SK-N-SH (cell line): ENCODE measurements at regions not wholly inside any gene's neighbourhood (a gene's known extent, or its start where the extent isn't known, plus 50 kb on each side); places are given as distances from the start of the nearest gene placed in this dataset.

Source experiments
- CTCF ChIA-PET: fragments of 300-600, 350-600 bp; formaldehyde crosslinking; extraction: SDS; loops from one replicate; lab custom pipeline; 2021; lab: Yijun Ruan, JAX
- POLR2A ChIA-PET: fragments of 350-600 bp; sonication (Branson Sonifier 250); formaldehyde crosslinking; extraction: SDS; loops from one replicate; lab custom pipeline; 2020; ENCODE audit warnings: antibody characterized with exemption, inconsistent platforms; lab: Yijun Ruan, JAX
- DNase-seq: peaks from one replicate; pipeline ENCODE4 v3.0.0; 2012
- H2AFZ ChIP-seq: fragments of 200-600 bp; sonication (generic); 2 replicates; pipeline ENCODE4 v1.8.1; 2016; ENCODE audit warnings: antibody characterized with exemption, mild to moderate bottlenecking, low read depth
- H3F3A ChIP-seq: fragments of 200-600 bp; sonication (generic); replicated peaks from 2 replicates; pipeline ENCODE3; 2016; ENCODE audit warnings: antibody characterized with exemption, mild to moderate bottlenecking; ENCODE audit not compliant: insufficient read depth
- H3K27ac ChIP-seq, 2 experiments: fragments of 200-500 bp in 1 of 2; fragments of 200-600 bp in 1 of 2; sonication (Bioruptor generic) in 1 of 2; sonication (generic), shearing (Covaris generic) in 1 of 2; 2 replicates each; pipeline versions ENCODE4 v1.5.1 to v1.6.1; 2014 to 2016; ENCODE audit warnings: low read depth in 2 of 2, inconsistent platforms in 1 of 2, low read length in 1 of 2, mild to moderate bottlenecking in 1 of 2, mixed read lengths in 1 of 2
- H3K27me3 ChIP-seq: fragments of 200-600 bp; sonication (generic), shearing (Covaris generic); 2 replicates; pipeline ENCODE4 v1.6.1; 2016; ENCODE audit warnings: mixed run types; ENCODE audit not compliant: insufficient read depth
- H3K36me3 ChIP-seq, 2 experiments: fragments of 200-500 bp in 1 of 2; fragments of 200-600 bp in 1 of 2; sonication (Bioruptor generic) in 1 of 2; sonication (generic) in 1 of 2; replicated peaks in 1 of 2; 2 replicates each; pipeline versions ENCODE3 to v1.5.1; 2014 to 2016; ENCODE audit warnings: low read length in 1 of 2, mild to moderate bottlenecking in 1 of 2; ENCODE audit not compliant: insufficient read depth in 2 of 2, control insufficient read depth in 1 of 2
- H3K4me1 ChIP-seq, 2 experiments: fragments of 200-500 bp in 1 of 2; fragments of 200-600 bp in 1 of 2; sonication (Bioruptor generic) in 1 of 2; sonication (generic), shearing (Covaris generic) in 1 of 2; 2 replicates each; pipeline versions ENCODE4 v1.5.1 to v1.6.1; 2014 to 2016; ENCODE audit warnings: low read depth in 1 of 2, low read length in 1 of 2, mixed run types in 1 of 2; ENCODE audit not compliant: insufficient read depth in 2 of 2, control insufficient read depth in 1 of 2
- H3K4me2 ChIP-seq: fragments of 200-600 bp; sonication (generic), shearing (Covaris generic); 2 replicates; pipeline ENCODE4 v1.6.1; 2017; ENCODE audit warnings: mixed run types
- H3K4me3 ChIP-seq, 2 experiments: fragments of 200-500 bp in 1 of 2; fragments of 200-600 bp in 1 of 2; sonication (Bioruptor generic) in 1 of 2; sonication (generic), shearing (Covaris generic) in 1 of 2; 2 replicates each; pipeline versions ENCODE4 v1.5.1 to v1.8.1; 2014 to 2016; ENCODE audit warnings: low read depth in 2 of 2, inconsistent platforms in 1 of 2, low read length in 1 of 2, mild to moderate bottlenecking in 1 of 2, mixed read lengths in 1 of 2, moderate library complexity in 1 of 2
- H3K79me2 ChIP-seq: fragments of 200-600 bp; sonication (generic); 2 replicates; pipeline ENCODE4 v1.8.1; 2017; ENCODE audit warnings: mild to moderate bottlenecking; ENCODE audit not compliant: insufficient read depth
- H3K9ac ChIP-seq: fragments of 200-600 bp; sonication (generic); 2 replicates; pipeline ENCODE4 v1.6.1; 2017; ENCODE audit warnings: mixed run types
- H3K9me2 ChIP-seq: fragments of 200-600 bp; sonication (generic); 2 replicates; pipeline ENCODE4 v1.6.1; 2017; ENCODE audit warnings: mixed run types
- H3K9me3 ChIP-seq: fragments of 200-600 bp; sonication (generic); 2 replicates; pipeline ENCODE4 v1.6.1; 2017; ENCODE audit warnings: mixed run types, mild to moderate bottlenecking, moderate library complexity
- H4K20me1 ChIP-seq: fragments of 200-600 bp; sonication (generic); 2 replicates; pipeline ENCODE4 v1.6.1; 2017; ENCODE audit warnings: mild to moderate bottlenecking, mixed run types; ENCODE audit not compliant: insufficient read depth
- ELF1 ChIP-seq: IDR thresholded peaks from 2 replicates; pipeline ENCODE4 v1.4.0; 2012
- EP300 ChIP-seq, 2 experiments: IDR thresholded peaks; 2 replicates each; pipeline versions ENCODE4 v1.4.0 to v1.6.1; 2012; ENCODE audit warnings: borderline replicate concordance in 1 of 2, low read depth in 1 of 2, low read length in 1 of 2
- GABPA ChIP-seq: IDR thresholded peaks from 2 replicates; pipeline ENCODE4 v1.4.0; 2012; ENCODE audit warnings: low read depth, mild to moderate bottlenecking
- GATA2 ChIP-seq: sonication (generic); formaldehyde crosslinking; IDR thresholded peaks from 2 replicates; pipeline ENCODE4 v1.5.0; 2020; ENCODE audit warnings: mild to moderate bottlenecking, missing genetic modification reagents
- RAD21 ChIP-seq: IDR thresholded peaks from 2 replicates; pipeline ENCODE4 v1.6.1; 2012; ENCODE audit warnings: mild to moderate bottlenecking, low read length
- REST ChIP-seq: IDR thresholded peaks from 2 replicates; pipeline ENCODE4 v1.6.1; 2012; ENCODE audit warnings: mild to moderate bottlenecking, low read depth, low read length, moderate library complexity
- RXRA ChIP-seq: IDR thresholded peaks from 2 replicates; pipeline ENCODE4 v1.4.0; 2012; ENCODE audit warnings: low read depth, mild to moderate bottlenecking, borderline replicate concordance
- TAF1 ChIP-seq: IDR thresholded peaks from 2 replicates; pipeline ENCODE4 v1.6.1; 2012; ENCODE audit warnings: low read depth, mild to moderate bottlenecking, low read length, moderate library complexity, borderline replicate concordance
- TCF12 ChIP-seq: IDR thresholded peaks from 2 replicates; pipeline ENCODE4 v1.4.0; 2012
- TEAD4 ChIP-seq: IDR thresholded peaks from 2 replicates; pipeline ENCODE4 v1.4.0; 2012; ENCODE audit warnings: mild to moderate bottlenecking, borderline replicate concordance; ENCODE audit not compliant: insufficient read depth
- WGBS: methylation state at CpG from one replicate; pipeline ENCODE4 v1.1.6; 2017; ENCODE audit warnings: low lambda C conversion rate; 5-methylcytosine and 5-hydroxymethylcytosine counted together
- TF ChIP-seq, protein P1 (sequence below): fragments of 150-350 bp; IDR thresholded peaks from 2 replicates; pipeline ENCODE4 v1.6.1; 2016; ENCODE audit warnings: mild to moderate bottlenecking, low read depth, low read length
- TF ChIP-seq, protein P2 (sequence below): fragments of 200-600 bp; sonication (generic); IDR thresholded peaks from 2 replicates; pipeline ENCODE4 v1.6.1; 2017; ENCODE audit warnings: antibody characterized with exemption, mild to moderate bottlenecking, moderate library complexity

- TF ChIP-seq, protein P1, sequence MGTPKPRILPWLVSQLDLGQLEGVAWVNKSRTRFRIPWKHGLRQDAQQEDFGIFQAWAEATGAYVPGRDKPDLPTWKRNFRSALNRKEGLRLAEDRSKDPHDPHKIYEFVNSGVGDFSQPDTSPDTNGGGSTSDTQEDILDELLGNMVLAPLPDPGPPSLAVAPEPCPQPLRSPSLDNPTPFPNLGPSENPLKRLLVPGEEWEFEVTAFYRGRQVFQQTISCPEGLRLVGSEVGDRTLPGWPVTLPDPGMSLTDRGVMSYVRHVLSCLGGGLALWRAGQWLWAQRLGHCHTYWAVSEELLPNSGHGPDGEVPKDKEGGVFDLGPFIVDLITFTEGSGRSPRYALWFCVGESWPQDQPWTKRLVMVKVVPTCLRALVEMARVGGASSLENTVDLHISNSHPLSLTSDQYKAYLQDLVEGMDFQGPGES: no peak
- TF ChIP-seq EP300 (IDR thresholded peaks at IDR 0.05; ENCODE audit: borderline replicate concordance in 1 of 2, low read depth in 1 of 2, low read length in 1 of 2): no peak
- no peak for TF ChIP-seq REST
- TF ChIP-seq TAF1: no peak
- no peak for TF ChIP-seq GATA2 (CRISPR knock-in tag)
These were observed 337.9 kb downstream of the IRX1 start (continued) for GRCh38 chr5:3933536-3933935.

DNA sequence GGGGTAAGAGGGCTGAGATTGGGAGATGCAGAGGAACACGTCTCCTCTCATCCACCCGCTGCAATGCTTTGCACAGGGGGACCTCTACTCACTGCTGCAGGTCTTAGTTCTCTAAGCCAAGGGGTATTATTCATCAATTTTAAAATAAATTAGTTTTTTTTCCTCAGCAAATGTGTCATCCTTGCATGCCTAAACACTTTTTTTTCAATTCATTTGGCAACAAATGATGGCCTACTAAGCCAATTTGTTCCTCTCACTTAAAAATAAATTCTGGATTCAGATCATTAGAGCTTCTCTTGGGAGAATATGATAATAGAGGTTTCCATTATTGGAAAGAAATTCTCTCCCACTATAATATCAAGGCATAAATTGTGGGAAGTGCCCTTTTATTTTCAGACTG, 338.3 kb downstream of the IRX1 start:
- no peaks in the 10 kb centered on the region for H4K20me1 ChIP-seq
- WGBS: 6% methylated on average over 2 of the region's 2 CpGs
- TF ChIP-seq TCF12 (no peak), ELF1 (no peak), RXRA (no peak), EP300 (IDR thresholded peaks at IDR 0.05; ENCODE audit: borderline replicate concordance in 1 of 2, low read depth in 1 of 2, low read length in 1 of 2) (no peak), RAD21 (no peak), REST (no peak), TEAD4 (no peak), GABPA (no peak)
- TF ChIP-seq, protein P1: no peak
- TF ChIP-seq, protein P2, sequence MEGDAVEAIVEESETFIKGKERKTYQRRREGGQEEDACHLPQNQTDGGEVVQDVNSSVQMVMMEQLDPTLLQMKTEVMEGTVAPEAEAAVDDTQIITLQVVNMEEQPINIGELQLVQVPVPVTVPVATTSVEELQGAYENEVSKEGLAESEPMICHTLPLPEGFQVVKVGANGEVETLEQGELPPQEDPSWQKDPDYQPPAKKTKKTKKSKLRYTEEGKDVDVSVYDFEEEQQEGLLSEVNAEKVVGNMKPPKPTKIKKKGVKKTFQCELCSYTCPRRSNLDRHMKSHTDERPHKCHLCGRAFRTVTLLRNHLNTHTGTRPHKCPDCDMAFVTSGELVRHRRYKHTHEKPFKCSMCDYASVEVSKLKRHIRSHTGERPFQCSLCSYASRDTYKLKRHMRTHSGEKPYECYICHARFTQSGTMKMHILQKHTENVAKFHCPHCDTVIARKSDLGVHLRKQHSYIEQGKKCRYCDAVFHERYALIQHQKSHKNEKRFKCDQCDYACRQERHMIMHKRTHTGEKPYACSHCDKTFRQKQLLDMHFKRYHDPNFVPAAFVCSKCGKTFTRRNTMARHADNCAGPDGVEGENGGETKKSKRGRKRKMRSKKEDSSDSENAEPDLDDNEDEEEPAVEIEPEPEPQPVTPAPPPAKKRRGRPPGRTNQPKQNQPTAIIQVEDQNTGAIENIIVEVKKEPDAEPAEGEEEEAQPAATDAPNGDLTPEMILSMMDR: no peak
- no peaks in the 10 kb centered on the region for H3K27me3 ChIP-seq
- ChIA-PET POLR2A (no interaction called here), CTCF (no interaction called here)
- no peak overlapping the region for H3K4me2 ChIP-seq
- no peak for DNase-seq
- no peak overlapping the region for H3K4me3 ChIP-seq
- H2AFZ ChIP-seq: no peak overlapping the region
- H3K9me2 ChIP-seq: no peaks in the 10 kb centered on the region
- H3K27ac ChIP-seq: no peak overlapping the region
- no peaks in the 10 kb centered on the region for H3K36me3 ChIP-seq
- H3K4me1 ChIP-seq: no peaks in the 10 kb centered on the region
- H3K9me3 ChIP-seq: no peaks in the 10 kb centered on the region
- H3K9ac ChIP-seq: no peak overlapping the region
- no peaks in the 10 kb centered on the region for H3F3A ChIP-seq
- no peaks in the 10 kb centered on the region for H3K79me2 ChIP-seq
